ENCODE measurements at regions not wholly inside any gene's neighbourhood (a gene's known extent, or its start where the extent isn't known, plus 50 kb on each side); places are given as distances from the start of the nearest gene placed in this dataset.

DNA sequence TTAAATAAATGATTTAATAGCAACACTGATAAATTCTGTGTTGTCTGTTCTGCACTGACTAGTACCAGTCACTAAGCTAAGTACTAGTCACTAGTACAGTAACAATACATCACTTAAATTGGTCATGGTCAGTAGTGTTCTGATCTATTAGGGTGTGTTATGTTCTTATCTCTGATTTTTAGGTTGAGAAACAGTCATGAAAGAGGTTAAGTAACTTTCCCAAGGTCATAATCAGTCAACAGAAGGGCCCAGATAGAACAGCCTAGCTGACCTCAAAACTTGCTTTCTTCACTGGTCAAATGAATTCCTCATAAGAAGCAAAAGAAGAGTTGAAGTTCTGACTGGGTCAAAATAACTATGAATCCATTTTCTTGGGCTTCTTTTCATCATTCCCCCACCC is 1492.7 kb downstream of the MAT2B start:
- TF ChIP-seq, protein P1, sequence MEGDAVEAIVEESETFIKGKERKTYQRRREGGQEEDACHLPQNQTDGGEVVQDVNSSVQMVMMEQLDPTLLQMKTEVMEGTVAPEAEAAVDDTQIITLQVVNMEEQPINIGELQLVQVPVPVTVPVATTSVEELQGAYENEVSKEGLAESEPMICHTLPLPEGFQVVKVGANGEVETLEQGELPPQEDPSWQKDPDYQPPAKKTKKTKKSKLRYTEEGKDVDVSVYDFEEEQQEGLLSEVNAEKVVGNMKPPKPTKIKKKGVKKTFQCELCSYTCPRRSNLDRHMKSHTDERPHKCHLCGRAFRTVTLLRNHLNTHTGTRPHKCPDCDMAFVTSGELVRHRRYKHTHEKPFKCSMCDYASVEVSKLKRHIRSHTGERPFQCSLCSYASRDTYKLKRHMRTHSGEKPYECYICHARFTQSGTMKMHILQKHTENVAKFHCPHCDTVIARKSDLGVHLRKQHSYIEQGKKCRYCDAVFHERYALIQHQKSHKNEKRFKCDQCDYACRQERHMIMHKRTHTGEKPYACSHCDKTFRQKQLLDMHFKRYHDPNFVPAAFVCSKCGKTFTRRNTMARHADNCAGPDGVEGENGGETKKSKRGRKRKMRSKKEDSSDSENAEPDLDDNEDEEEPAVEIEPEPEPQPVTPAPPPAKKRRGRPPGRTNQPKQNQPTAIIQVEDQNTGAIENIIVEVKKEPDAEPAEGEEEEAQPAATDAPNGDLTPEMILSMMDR (IDR thresholded peaks at IDR 0.05; ENCODE audit: low read length), result no peak
- no peak for TF ChIP-seq EZH2 (IDR thresholded peaks at IDR 0.05; ENCODE audit: borderline replicate concordance, low read length)
